EL (cell line): ENCODE measurements at regions not wholly inside any gene's neighbourhood (a gene's known extent, or its start where the extent isn't known, plus 50 kb on each side); places are given as distances from the start of the nearest gene placed in this dataset.
"Not testable (repeated sequence)": the region's sequence is repeated elsewhere in the genome, so short reads cannot be mapped to it uniquely, and the experiment has no call there.

Experiments
- DNase-seq: peaks from one replicate; pipeline ENCODE4 v3.0.0-alpha.2; 2016

DNA sequence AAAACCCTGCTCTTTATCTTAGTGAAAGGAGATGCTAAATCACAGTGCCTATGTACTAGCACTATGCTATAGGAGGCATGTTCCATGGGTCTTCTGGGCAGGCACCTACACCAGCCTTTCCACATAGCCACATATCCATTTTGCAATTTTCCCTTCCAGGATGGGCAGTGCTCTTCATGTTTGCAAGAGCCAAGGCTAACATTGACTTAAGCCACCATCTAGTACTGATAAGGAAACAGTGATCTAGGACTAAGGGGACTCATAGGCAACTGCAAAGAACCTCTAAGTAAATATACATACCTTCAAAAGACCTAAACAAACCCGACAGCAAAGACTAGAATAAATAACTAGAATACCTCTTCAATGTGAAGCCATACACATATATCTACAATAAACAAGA, 919.7 kb upstream of the GYPC start:
- DNase-seq = no peak

DNA sequence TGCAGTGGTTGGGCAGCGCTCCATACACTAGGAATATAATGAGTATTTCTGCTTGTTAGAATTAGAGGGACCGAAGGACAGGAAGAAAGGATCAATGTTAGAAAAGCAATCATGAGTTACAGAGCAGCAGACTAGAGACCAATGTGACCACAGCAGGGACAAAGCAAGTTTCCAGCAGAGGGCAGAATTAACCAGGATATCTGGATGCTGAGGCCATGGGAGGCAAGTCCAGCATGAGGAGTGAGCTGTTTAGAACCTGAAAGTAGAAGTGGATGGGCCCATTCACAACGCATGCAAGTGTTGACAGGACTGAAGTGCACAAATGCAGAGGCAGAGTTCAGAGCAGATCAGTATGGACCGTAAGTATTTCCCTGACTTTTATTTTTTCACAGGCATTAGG, 910.4 kb upstream of the GYPC start:
- no peak for DNase-seq

DNA sequence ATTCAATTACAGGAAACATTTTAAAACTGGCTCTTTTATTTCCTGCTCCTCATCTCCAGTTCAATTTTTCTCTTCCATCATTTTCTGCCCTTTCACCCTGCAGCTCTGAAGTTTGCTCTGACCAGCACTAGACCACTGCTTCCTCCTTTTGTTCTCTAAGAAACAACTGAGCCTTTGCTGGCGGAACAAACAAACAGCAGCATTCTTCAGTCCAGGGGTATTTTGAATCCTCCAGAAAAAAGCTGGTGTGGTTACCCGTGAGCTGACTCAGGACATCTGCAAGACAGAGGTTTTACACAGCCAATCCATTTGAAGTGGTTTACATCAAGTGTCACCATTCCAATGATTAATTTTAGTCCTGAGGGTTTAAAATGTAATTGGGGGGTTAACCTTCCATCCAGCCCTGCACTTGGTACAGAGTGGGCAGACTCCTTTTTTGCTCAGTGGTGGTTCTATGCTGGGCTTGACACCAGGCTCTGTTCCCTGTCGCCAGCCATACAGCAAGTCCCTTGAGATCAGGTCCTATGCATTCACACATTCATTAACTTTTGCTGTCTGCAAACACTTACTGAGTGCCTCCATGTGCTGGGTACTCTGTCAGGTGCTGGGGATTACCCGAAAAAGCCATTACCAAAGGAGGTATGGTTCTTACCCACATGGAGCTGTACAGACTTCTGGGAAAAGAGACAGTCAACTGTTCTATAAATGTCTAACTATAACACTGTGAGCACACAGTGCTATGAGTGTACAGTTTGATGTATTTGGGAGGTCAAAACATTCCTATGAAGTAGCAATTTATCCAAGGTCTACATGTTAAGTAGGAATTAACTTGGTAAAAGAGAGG, 909.4 kb upstream of the GYPC start:
- no peak for DNase-seq

DNA sequence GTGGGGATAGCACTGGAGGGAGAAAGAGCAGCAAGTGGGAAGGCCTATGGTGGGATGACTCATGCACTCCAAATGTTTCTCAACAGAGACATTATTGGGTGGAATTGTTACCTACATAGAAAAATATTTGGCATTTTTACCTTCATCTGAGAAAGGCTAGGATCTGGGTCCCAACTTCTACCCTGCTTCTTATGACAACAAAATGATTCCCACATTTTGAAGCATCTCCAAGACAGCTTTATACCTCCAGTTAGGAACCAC, 908.9 kb upstream of the GYPC start:
- DNase-seq = no peak

GRCh38 chr2:125756431-125756830, 899.5 kb upstream of the GYPC start:
- no peak for DNase-seq

DNA sequence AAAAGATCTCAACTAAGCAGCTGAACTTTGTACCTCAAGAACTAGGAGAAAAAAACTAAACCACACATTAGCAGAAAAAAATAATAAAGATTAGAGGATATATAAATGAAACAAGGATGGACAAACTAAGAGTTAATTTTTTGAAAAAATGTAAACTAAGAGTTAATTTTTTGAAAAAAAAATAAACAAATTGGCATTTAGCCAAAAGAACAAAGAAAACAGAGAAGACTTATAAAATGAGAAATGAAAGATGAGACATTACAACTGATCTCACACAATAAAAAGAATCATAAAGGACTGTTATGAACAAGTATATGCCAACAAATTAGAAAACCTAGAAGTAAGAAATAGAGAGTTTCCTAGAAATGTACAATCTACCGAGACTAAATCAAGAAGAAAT, 859.2 kb upstream of the GYPC start:
- no peak for DNase-seq

GRCh38 chr2:125797192-125797591, 858.8 kb upstream of the GYPC start:
- no peak for DNase-seq

DNA sequence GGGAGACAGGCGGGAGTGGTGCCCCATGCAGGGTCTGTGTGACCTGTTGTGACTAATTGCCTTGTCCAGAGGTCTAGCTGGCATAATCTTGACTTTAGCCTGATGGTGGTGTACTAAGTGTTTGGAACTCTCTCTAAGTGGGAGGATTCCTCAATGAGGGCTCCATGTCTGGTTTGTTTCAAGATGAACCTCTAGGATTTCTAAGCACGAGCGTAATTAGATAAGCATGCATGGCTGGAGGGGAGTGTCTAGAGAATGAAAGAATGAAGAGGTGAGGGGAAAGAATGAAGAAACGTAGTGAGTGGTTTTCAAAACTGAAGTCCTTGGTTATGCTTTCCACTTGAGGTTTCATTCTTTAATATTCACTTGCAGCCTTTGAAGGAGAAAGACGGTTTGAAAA, 833.2 kb upstream of the GYPC start:
- no peak for DNase-seq

DNA sequence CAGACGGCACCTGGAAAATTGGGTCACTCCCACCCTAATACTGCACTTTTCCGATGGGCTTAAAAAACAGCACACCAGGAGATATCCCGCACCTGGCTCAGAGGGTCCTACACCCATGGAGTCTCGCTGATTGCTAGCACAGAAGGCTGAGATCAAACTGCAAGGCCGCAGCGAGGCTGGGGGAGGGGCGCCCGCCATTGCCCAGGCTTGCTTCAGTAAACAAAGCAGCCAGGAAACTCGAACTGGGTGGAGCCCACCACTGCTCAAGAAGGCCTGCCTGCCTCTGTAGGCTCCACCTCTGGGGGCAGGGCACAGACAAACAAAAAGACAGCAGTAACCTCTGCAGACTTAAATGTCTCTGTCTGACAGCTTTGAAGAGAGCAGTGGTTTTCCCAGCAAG, 830.2 kb upstream of the GYPC start:
- not testable (repeated sequence) for DNase-seq

- no peak for DNase-seq
These were observed 818.8 kb upstream of the GYPC start for GRCh38 chr2:125837128-125837527.

DNA sequence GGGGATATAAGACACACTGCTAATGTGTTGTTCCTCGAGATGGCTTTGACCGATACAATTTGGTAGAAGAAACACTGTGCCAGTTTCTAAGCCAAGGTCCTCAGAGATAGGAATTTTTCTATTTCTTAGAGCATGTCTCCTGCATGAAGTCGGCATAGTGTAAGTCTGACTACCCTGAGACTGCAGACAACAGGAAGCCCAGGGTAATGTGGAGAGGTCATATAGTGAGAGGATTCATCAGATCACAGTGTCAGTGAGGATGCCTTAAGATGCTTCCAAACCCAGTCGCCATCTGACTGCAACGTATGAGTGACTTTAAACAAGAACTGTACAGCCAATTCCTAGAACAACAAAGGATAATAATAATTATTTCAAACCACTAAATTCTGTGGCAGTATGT, 818.3 kb upstream of the GYPC start:
- no peak for DNase-seq

GRCh38 chr2:125839945-125840344, 816.0 kb upstream of the GYPC start:
- no peak for DNase-seq

GRCh38 chr2:125842041-125842440, 813.9 kb upstream of the GYPC start:
- DNase-seq = no peak

DNA sequence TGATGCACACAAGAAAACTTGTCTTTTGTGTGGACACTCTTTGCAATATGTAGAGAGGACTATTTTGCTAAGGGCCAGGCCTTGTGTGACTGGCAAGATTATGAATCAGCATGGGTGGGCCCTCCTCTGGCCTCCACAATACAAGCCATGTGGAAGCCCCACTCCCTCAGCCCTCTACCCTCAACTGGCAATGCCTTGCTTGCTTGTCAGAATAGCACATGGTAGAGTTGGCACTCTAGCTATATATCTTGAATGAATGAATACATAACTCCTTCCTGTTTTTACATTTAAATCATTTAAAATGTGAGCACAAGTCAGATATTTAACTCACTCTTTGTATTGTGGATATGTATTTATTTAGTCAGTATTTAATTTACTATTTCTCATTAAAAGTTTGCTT, 805.4 kb upstream of the GYPC start:
- no peak for DNase-seq

DNA sequence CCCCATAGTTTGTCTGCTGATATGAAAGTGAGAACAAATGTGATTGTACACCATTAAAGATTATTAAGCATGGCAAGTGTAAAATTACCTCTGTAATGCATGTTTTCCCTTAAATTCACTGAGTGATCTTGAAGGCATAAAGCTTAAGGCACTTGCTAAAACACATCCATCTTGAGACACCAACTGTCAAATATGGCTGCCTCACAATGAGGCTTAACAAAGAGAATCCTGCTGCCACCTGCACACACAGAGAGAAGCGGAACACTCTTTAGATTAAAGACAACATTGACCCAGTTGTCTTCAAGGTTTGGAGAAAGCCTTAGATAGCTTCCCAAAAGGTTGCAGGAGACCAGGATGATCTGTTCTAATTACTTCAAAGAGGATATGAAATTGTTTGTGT, 803.6 kb upstream of the GYPC start:
- DNase-seq = no peak

- DNase-seq = no peak
These were observed 802.3 kb upstream of the GYPC start for GRCh38 chr2:125853626-125854025.

GRCh38 chr2:125855204-125855603, 800.8 kb upstream of the GYPC start:
- no peak for DNase-seq

DNA sequence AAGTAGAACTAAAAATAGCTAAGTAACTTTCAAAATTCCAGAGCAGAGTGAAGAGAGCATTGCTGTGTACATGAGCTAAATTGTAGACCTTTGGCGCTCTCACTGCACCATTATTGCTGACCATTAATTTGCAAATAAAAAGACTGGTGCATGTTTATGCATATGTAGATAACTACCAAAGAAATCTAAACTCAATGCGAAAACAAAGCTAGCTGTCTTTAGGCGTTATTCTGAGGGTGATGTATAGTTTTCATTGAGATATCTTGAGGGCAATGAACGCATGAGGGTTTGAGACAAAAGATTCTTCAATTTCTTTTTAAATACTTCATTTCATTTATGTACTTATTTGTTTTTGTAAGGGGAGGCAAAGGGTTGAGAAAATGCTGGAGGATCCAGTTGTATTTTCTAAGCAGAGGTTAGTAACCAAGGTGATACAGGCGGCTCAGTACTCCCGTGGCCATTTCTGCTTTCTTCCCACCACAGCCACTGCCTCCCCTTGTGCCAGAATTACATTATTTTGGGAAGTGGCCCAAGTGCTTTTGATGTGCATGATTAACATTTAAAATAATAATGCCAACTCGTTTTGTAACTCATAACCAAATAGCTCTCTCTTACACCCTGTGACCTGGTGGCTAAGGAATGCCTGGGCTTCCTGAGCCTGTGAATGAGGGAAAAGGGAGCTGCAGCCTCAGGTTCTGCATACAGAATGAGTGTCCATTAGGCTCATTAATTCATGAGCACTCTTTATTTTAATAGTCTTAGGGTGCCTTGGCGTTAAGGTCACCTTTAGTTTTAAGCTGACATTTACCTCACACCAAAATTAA, 797.8 kb upstream of the GYPC start:
- DNase-seq = no peak

- no peak for DNase-seq
These were observed 794.5 kb upstream of the GYPC start for GRCh38 chr2:125861461-125861860.

DNA sequence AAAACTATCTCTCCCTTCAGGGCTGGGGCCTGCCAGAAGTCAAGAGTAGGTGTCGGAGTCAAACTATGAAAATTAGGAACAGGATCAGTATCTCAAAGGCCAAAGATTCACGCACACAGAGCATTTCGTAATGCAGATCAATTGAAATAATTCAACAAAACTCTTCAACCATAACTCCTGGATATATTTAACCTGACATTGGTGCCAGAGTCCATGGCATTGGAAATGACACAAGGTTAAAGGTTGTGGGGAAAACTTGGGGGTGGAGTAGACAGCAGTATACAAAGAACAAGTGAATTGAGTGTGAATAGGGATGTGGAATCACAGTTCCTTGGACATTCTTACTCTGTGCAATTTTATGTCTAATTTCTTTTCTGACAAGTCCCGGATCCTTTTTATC, 788.0 kb upstream of the GYPC start:
- no peak for DNase-seq

DNA sequence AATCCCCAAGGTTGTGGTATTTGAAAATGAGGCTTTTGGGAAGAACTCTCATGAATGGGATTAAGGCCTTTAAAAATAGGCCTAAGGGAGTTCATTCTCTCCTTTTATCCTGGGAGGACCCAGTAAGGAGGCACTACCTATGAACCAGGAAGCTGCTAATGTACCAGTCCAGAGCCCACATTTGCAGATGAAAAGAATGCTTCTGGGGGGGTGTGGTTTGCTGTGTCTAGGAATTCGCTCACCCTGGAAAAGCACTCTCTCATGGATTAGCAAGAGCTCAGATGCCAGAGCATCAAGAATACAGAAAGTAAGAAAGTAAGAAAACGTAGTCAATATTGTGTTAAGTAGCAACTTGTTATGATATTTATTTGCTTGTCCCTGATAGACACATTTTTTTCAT, 785.7 kb upstream of the GYPC start:
- DNase-seq = no peak

GRCh38 chr2:125870746-125871145, 785.2 kb upstream of the GYPC start:
- DNase-seq = no peak

DNA sequence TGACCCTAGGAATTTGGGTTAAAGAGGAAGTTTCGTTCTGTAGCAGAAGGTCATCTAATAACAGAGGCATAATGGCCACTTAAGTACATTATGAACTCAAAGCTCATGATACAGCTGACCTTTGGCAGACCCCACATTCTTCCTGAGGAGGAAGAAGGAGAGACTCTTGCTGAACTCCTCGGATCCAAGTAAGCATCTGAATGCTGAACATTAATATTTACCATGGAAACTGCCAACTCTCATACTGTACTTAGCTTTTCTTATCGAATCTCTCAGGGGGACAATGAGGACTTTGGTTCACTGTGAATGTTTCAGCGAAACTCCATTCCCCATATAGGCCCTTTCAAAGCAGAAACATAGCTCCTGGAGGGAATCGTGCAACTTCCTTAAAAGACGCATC, 781.4 kb upstream of the GYPC start:
- no peak for DNase-seq

GRCh38 chr2:125885340-125885739, 770.6 kb upstream of the GYPC start:
- DNase-seq = no peak

DNA sequence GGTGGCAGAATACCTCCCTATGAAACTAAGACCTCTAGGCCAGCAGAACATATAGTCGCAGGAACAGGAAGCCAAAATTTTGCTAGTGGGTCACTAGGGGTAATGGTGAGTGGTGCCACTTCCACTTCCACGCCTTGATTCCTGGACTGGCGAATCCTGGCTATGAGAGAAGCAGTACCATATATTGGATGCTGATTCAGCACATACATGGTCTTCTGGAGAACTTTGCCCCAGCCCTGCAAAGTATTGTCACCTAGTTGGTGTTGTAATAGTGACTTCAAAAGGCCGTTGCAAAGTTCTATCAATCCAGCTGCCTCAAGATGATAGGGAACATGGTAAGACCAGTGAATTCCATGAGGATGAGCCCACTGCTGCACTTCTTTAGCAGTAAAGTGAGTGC, 769.8 kb upstream of the GYPC start:
- DNase-seq = no peak
